ENCODE measurements at regions not wholly inside any gene's neighbourhood (a gene's known extent, or its start where the extent isn't known, plus 50 kb on each side); places are given as distances from the start of the nearest gene placed in this dataset.

DNA sequence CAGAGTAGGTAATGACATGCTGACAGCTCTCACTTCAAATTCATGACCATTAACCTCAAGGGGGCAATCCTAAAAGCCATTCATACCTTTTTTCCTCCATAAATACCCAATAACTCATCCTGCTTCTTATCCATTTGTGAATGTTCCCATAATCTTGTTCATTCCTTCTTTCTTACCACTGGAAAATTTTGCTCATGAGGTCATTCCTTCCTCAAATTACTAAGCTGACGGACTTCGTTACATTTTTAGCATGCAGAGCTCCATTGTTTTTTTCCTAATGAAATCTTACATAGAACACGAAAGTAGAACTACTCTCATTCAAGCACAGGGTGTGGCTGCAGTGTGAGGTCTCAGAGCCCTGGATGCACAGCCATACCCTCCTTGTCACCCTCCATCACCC lies 276.5 kb upstream of the DPYD start:
- no peak for TF ChIP-seq EP300 (IDR thresholded peaks at IDR 0.05)
- TF ChIP-seq, protein P1, sequence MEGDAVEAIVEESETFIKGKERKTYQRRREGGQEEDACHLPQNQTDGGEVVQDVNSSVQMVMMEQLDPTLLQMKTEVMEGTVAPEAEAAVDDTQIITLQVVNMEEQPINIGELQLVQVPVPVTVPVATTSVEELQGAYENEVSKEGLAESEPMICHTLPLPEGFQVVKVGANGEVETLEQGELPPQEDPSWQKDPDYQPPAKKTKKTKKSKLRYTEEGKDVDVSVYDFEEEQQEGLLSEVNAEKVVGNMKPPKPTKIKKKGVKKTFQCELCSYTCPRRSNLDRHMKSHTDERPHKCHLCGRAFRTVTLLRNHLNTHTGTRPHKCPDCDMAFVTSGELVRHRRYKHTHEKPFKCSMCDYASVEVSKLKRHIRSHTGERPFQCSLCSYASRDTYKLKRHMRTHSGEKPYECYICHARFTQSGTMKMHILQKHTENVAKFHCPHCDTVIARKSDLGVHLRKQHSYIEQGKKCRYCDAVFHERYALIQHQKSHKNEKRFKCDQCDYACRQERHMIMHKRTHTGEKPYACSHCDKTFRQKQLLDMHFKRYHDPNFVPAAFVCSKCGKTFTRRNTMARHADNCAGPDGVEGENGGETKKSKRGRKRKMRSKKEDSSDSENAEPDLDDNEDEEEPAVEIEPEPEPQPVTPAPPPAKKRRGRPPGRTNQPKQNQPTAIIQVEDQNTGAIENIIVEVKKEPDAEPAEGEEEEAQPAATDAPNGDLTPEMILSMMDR (IDR thresholded peaks at IDR 0.05): no peak
- no peak for TF ChIP-seq POLR2A (IDR thresholded peaks at IDR 0.05)
- no peak for TF ChIP-seq POLR2AphosphoS5 (IDR thresholded peaks at IDR 0.05)
